DOHH2 (cell line): ENCODE measurements at regions not wholly inside any gene's neighbourhood (a gene's known extent, or its start where the extent isn't known, plus 50 kb on each side); places are given as distances from the start of the nearest gene placed in this dataset.

Experiments
- H3F3A ChIP-seq: fragments of 200-600 bp; sonication (generic), shearing (Covaris generic); 2 replicates; pipeline ENCODE4 v1.6.0; 2016; ENCODE audit warnings: antibody characterized with exemption, mild to moderate bottlenecking; ENCODE audit not compliant: control insufficient read depth, insufficient read depth
- H3K27ac ChIP-seq: fragments of 200-600 bp; sonication (generic); 2 replicates; pipeline ENCODE4 v1.5.1; 2014; ENCODE audit warnings: low read depth, mild to moderate bottlenecking, low read length, moderate library complexity
- H3K27me3 ChIP-seq: fragments of 200-600 bp; sonication (generic); 2 replicates; pipeline ENCODE4 v1.6.1; 2014; ENCODE audit warnings: mild to moderate bottlenecking, low read length, mixed read lengths; ENCODE audit not compliant: control insufficient read depth
- H3K36me3 ChIP-seq: fragments of 200-600 bp; sonication (generic); 2 replicates; pipeline ENCODE4 v1.6.1; 2014; ENCODE audit warnings: mild to moderate bottlenecking, low read length, moderate library complexity, mixed read lengths; ENCODE audit not compliant: control insufficient read depth
- H3K4me1 ChIP-seq: fragments of 200-600 bp; sonication (generic); 2 replicates; pipeline ENCODE4 v1.6.1; 2014; ENCODE audit warnings: mild to moderate bottlenecking, low read length, mixed read lengths; ENCODE audit not compliant: control insufficient read depth
- H3K4me2 ChIP-seq: fragments of 200-600 bp; sonication (generic); 2 replicates; pipeline ENCODE4 v1.6.0; 2014; ENCODE audit warnings: mild to moderate bottlenecking, low read length, moderate library complexity
- H3K4me3 ChIP-seq: fragments of 200-600 bp; sonication (generic); 2 replicates; pipeline ENCODE4 v1.5.1; 2014; ENCODE audit warnings: mild to moderate bottlenecking, low read length, mixed read lengths
- H3K79me2 ChIP-seq: fragments of 200-600 bp; sonication (generic); 2 replicates; pipeline ENCODE4 v1.6.1; 2014; ENCODE audit warnings: mild to moderate bottlenecking, low read length, mixed read lengths; ENCODE audit not compliant: control insufficient read depth
- H3K9me2 ChIP-seq: fragments of 200-600 bp; sonication (generic); replicated peaks from 2 replicates; pipeline ENCODE4 v1.6.1; 2014; ENCODE audit warnings: mild to moderate bottlenecking, low read length, mixed read lengths; ENCODE audit not compliant: control insufficient read depth
- H3K9me3 ChIP-seq: fragments of 200-600 bp; sonication (generic); 2 replicates; pipeline ENCODE4 v1.6.1; 2014; ENCODE audit warnings: antibody characterized with exemption, low read length, mixed read lengths; ENCODE audit not compliant: control insufficient read depth, insufficient read depth
- H4K20me1 ChIP-seq: fragments of 200-600 bp; sonication (generic); 2 replicates; pipeline ENCODE4 v1.6.0; 2014; ENCODE audit warnings: low read depth, mild to moderate bottlenecking, antibody characterized with exemption, low read length, moderate library complexity; ENCODE audit not compliant: control insufficient read depth, insufficient read depth
- CTCF ChIP-seq: fragments of 200-600 bp; sonication (generic); IDR thresholded peaks from one replicate; pipeline ENCODE4 v1.5.1; 2014; ENCODE audit warnings: antibody characterized with exemption, mild to moderate bottlenecking, low read depth, low read length; ENCODE audit not compliant: poor library complexity, severe bottlenecking
- EZH2phosphoT487 ChIP-seq: fragments of 200-600 bp; sonication (generic); IDR thresholded peaks from 2 replicates; pipeline ENCODE4 v1.6.1; 2017; ENCODE audit warnings: borderline replicate concordance, mild to moderate bottlenecking, antibody characterized with exemption, low read length, moderate library complexity, mixed read lengths

DNA sequence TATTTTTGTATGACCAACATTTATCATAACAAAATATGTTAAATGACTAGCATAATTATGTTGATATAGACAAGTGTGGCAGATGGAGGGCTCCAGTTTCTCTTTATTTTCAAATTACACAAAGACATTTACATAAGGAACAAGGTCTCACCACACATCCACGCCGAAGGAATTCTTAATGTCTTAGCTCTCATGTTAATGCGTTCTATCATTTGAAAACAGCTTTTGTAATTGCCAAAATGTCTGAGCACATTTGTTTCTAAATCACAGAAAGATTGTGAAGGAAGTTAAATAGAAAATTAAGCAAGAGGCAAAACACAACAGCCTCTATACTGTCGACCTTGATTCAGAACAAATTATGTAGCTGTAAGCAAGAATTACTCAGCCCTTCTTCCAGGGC is 223.0 kb upstream of the NR5A2 start:
- H3F3A ChIP-seq: no peaks in the 10 kb centered on the region
- H3K79me2 ChIP-seq: no peaks in the 10 kb centered on the region
- H3K27ac ChIP-seq: no peak overlapping the region
- H4K20me1 ChIP-seq: no peaks in the 10 kb centered on the region
- H3K4me2 ChIP-seq: no peak overlapping the region
- TF ChIP-seq EZH2phosphoT487 (no peak), CTCF (no peak)
- H3K9me2 ChIP-seq: no peaks in the 10 kb centered on the region
- no peaks in the 10 kb centered on the region for H3K36me3 ChIP-seq
- H3K9me3 ChIP-seq: no peaks in the 10 kb centered on the region
- H3K4me1 ChIP-seq: peaks cover 2% of the 10 kb centered on the region; the same call in 1 of the 2 replicates
- H3K27me3 ChIP-seq: no peaks in the 10 kb centered on the region
- no peak overlapping the region for H3K4me3 ChIP-seq

GRCh38 chr1:199808110-199808870 is 219.2 kb upstream of the NR5A2 start:
- no peaks in the 10 kb centered on the region for H3K36me3 ChIP-seq
- no peaks in the 10 kb centered on the region for H3K79me2 ChIP-seq
- no peaks in the 10 kb centered on the region for H4K20me1 ChIP-seq
- H3K4me1 ChIP-seq: no peaks in the 10 kb centered on the region
- no peaks in the 10 kb centered on the region for H3K9me3 ChIP-seq
- H3K4me2 ChIP-seq: no peak overlapping the region
- TF ChIP-seq EZH2phosphoT487 (no peak), CTCF (no peak)
- no peaks in the 10 kb centered on the region for H3F3A ChIP-seq
- H3K27me3 ChIP-seq: no peaks in the 10 kb centered on the region
- H3K9me2 ChIP-seq: no peaks in the 10 kb centered on the region
- no peak overlapping the region for H3K27ac ChIP-seq
- no peak overlapping the region for H3K4me3 ChIP-seq

- Histone ChIP-seq H3K9me3 (no peaks in the 10 kb centered on the region), H3K36me3 (no peaks in the 10 kb centered on the region), H4K20me1 (no peaks in the 10 kb centered on the region), H3K4me1 (no peaks in the 10 kb centered on the region), H3K4me2 (no peak overlapping the region), H3K27me3 (no peaks in the 10 kb centered on the region), H3K27ac (no peak overlapping the region), H3K9me2 (no peaks in the 10 kb centered on the region), H3K79me2 (no peaks in the 10 kb centered on the region), H3K4me3 (no peak overlapping the region), H3F3A (no peaks in the 10 kb centered on the region)
- TF ChIP-seq EZH2phosphoT487 (no peak), CTCF (no peak)
Observed at GRCh38 chr1:199809311-199809710, 218.2 kb upstream of the NR5A2 start.
